Gastrocnemius medialis (tissue), 4 donors: ENCODE measurements at regions not wholly inside any gene's neighbourhood (a gene's known extent, or its start where the extent isn't known, plus 50 kb on each side); places are given as distances from the start of the nearest gene placed in this dataset.

Experiments
- ATAC-seq, 2 donors: fragments of 150-250 bp; one replicate each; pipeline ENCODE4 v1.9.1; 2016
- DNase-seq, 2 donors: peaks; one replicate each; pipeline ENCODE4 v3.0.0-alpha.2; 2019
- H3K27ac ChIP-seq, 4 donors: fragments of 200-600 bp; sonication (generic); 1 replicate in 1 of 4; 2 replicates in 3 of 4; pipeline ENCODE4 v1.5.1; 2016 to 2018; ENCODE audit warnings: mild to moderate bottlenecking in 2 of 4, moderate library complexity in 1 of 4
- H3K27me3 ChIP-seq, 3 donors: fragments of 200-600 bp; sonication (generic) in 2 of 3; 1 replicate in 1 of 3; 2 replicates in 2 of 3; pipeline versions ENCODE4 v1.5.1 to v1.6.0; 2016 to 2019; ENCODE audit warnings: mild to moderate bottlenecking in 1 of 3, moderate library complexity in 1 of 3
- H3K36me3 ChIP-seq, 2 donors: fragments of 200-600 bp; sonication (generic) in 1 of 2; one replicate each; pipeline ENCODE4 v1.5.1; 2017 to 2018
- H3K4me1 ChIP-seq, 2 donors: fragments of 200-600 bp; sonication (generic) in 1 of 2; one replicate each; pipeline ENCODE4 v1.5.1; 2016 to 2017; ENCODE audit warnings: mild to moderate bottlenecking in 2 of 2
- H3K4me3 ChIP-seq, 4 donors: fragments of 200-600 bp; sonication (generic) in 3 of 4; 1 replicate in 1 of 4; 2 replicates in 3 of 4; pipeline ENCODE4 v1.5.1; 2016 to 2019; ENCODE audit warnings: mild to moderate bottlenecking in 2 of 4
- H3K9me3 ChIP-seq, 3 donors: fragments of 200-600 bp; sonication (generic) in 2 of 3; 1 replicate in 1 of 3; 2 replicates in 2 of 3; pipeline ENCODE4 v1.5.1; 2016 to 2019
- POLR2A ChIP-seq, 2 donors: fragments of 450-650 bp; IDR thresholded peaks; one replicate each; pipeline ENCODE4 v1.6.1; 2017; ENCODE audit warnings: antibody characterized with exemption in 2 of 2, mild to moderate bottlenecking in 2 of 2, moderate library complexity in 2 of 2
- in situ Hi-C, 4 donors: fragments of 200-750 bp; cut with MboI; loops; one replicate each; pipeline versions ENCODE4 v1.15.0 to v1.8.0; 2017; ENCODE audit warnings: low sequenced_read_pairs in 4 of 4
- intact Hi-C: fragments of 100-400 bp; cut with DNase I; formaldehyde crosslinking; loops from one replicate; pipeline ENCODE4 v1.15.1; 2023; ENCODE audit warnings: low total_unique reads
- TF ChIP-seq, protein P1 (sequence below), 5 experiments: fragments of 450-650 bp in 3 of 5; fragments of 200-600 bp in 2 of 5; sonication (generic) in 2 of 5; IDR thresholded peaks in 4 of 5; conservative IDR thresholded peaks in 1 of 5; 1 replicate in 4 of 5; 2 replicates in 1 of 5; pipeline ENCODE4 v1.5.1; 2016 to 2019; ENCODE audit warnings: antibody characterized with exemption in 5 of 5, mild to moderate bottlenecking in 3 of 5, moderate library complexity in 3 of 5

DNA sequence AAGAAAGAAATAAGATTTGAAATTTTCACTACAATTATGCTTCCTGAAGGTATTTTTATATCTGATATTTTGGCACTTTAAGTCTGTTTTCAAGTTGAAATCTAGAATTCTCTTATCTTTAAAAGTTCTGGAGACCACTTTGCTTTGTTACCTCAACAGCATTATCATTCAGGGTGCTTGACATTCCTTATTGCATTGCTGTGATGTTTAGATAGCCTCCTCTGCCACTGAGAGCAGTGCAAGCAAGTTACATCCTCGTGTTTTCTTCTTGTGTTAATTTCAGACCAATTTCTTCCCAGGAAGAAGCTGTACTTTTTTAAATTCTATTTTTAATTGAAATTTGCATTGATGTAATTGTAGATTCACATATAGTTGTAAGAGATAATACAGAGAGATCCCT is 333.9 kb upstream of the KIRREL3 start:
- H3K27me3 ChIP-seq, result no peaks in the 10 kb centered on the region
- no peaks in the 10 kb centered on the region for H3K9me3 ChIP-seq
- no peak for ATAC-seq
- no peaks in the 10 kb centered on the region for H3K4me1 ChIP-seq
- no peak overlapping the region for H3K27ac ChIP-seq
- intact Hi-C loops, result no loop called here
- no peak for TF ChIP-seq POLR2A (IDR thresholded peaks at IDR 0.05)
- TF ChIP-seq, protein P1, sequence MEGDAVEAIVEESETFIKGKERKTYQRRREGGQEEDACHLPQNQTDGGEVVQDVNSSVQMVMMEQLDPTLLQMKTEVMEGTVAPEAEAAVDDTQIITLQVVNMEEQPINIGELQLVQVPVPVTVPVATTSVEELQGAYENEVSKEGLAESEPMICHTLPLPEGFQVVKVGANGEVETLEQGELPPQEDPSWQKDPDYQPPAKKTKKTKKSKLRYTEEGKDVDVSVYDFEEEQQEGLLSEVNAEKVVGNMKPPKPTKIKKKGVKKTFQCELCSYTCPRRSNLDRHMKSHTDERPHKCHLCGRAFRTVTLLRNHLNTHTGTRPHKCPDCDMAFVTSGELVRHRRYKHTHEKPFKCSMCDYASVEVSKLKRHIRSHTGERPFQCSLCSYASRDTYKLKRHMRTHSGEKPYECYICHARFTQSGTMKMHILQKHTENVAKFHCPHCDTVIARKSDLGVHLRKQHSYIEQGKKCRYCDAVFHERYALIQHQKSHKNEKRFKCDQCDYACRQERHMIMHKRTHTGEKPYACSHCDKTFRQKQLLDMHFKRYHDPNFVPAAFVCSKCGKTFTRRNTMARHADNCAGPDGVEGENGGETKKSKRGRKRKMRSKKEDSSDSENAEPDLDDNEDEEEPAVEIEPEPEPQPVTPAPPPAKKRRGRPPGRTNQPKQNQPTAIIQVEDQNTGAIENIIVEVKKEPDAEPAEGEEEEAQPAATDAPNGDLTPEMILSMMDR (IDR thresholded peaks at IDR 0.05 in 4 of 5, conservative IDR thresholded peaks at IDR 0.05 in 1 of 5), result no peak
- DNase-seq, result no peak
- no peak overlapping the region for H3K4me3 ChIP-seq
- no peaks in the 10 kb centered on the region for H3K36me3 ChIP-seq
- in situ Hi-C loops, result loop anchor here in 2 of 4 donors (25.0 kb wide), 1 partner anchor 897 kb away; no protein-coding TSS in a partner anchor

DNA sequence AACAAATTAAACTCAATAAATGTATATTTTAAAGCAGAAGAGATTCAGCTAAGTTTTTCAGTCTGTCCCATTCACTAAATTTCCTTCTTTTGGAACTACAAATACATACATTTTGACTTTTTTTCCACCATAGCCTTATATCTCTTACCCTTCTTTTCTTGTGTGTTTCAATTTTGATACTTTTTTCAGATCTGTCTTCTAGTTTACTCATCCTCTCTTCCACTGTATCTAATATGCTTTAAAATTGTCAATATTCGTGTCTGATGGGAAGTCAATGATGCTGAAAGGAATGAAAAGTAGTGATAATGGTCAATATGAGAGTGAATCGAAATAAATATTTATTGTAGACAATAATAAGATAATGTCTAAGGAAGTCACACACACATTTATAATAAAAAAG is 332.3 kb upstream of the KIRREL3 start:
- TF ChIP-seq POLR2A (IDR thresholded peaks at IDR 0.05), result no peak
- TF ChIP-seq, protein P1 (IDR thresholded peaks at IDR 0.05 in 4 of 5, conservative IDR thresholded peaks at IDR 0.05 in 1 of 5), result no peak
- ATAC-seq, result no peak
- intact Hi-C loops, result no loop called here
- no peaks in the 10 kb centered on the region for H3K27me3 ChIP-seq
- in situ Hi-C loops, result loop anchor here in 2 of 4 donors (25.0 kb wide), 1 partner anchor 896 kb away; no protein-coding TSS in a partner anchor
- H3K9me3 ChIP-seq, result no peaks in the 10 kb centered on the region
- no peaks in the 10 kb centered on the region for H3K36me3 ChIP-seq
- no peak overlapping the region for H3K4me3 ChIP-seq
- H3K27ac ChIP-seq, result no peak overlapping the region
- no peak for DNase-seq
- no peaks in the 10 kb centered on the region for H3K4me1 ChIP-seq

DNA sequence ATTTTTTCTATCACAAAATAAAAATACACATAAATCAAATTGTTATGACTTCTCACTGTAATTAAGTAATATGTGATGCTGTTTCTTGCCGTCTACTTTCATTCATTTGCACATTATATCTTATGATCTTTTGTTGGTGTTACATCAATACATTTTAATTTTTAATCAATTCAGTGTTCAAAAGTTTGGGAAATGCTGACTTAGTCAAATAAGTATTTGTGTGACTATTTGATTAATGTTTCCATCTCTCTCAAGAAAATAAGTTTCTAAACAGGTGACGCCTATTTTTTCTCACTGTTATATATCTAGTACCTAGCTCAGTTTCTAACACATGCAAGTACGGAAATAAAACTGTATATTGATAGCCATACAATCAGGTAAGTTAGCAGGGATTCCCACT is 329.5 kb upstream of the KIRREL3 start:
- no peak for TF ChIP-seq POLR2A (IDR thresholded peaks at IDR 0.05)
- TF ChIP-seq, protein P1 (IDR thresholded peaks at IDR 0.05 in 4 of 5, conservative IDR thresholded peaks at IDR 0.05 in 1 of 5), result no peak
- DNase-seq (no peak), ATAC-seq (no peak)
- no peaks in the 10 kb centered on the region for H3K9me3 ChIP-seq
- H3K4me3 ChIP-seq, result no peak overlapping the region
- H3K27ac ChIP-seq, result no peak overlapping the region
- in situ Hi-C loops, result loop anchor here in 2 of 4 donors (25.0 kb wide), 1 partner anchor 893 kb away; no protein-coding TSS in a partner anchor
- H3K36me3 ChIP-seq, result no peaks in the 10 kb centered on the region
- no peaks in the 10 kb centered on the region for H3K4me1 ChIP-seq
- intact Hi-C loops, result no loop called here
- no peaks in the 10 kb centered on the region for H3K27me3 ChIP-seq

DNA sequence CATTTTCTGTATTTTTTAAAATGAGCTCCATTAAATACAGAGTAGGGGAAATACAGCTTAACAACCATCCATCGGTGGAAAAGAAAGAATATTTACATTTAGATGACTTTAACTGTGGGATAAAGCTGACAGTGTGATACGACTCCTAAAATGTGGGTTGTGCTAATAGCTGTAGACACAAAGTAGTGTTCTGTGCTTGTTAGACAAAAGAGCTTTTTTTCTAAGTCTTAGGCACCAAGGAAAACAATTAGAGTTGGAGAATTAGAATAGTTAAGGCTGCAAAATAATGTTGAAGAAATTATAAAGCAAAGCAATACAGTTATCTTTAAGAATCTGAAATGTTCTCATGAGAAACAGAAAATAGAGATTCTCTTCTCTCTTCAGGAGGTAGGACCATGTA is 307.7 kb upstream of the KIRREL3 start:
- in situ Hi-C loops, result no loop called here
- no peaks in the 10 kb centered on the region for H3K4me1 ChIP-seq
- H3K4me3 ChIP-seq, result no peak overlapping the region
- H3K36me3 ChIP-seq, result no peaks in the 10 kb centered on the region
- H3K9me3 ChIP-seq, result no peaks in the 10 kb centered on the region
- intact Hi-C loops, result no loop called here
- no peak for ATAC-seq
- H3K27me3 ChIP-seq, result no peaks in the 10 kb centered on the region
- TF ChIP-seq, protein P1 (IDR thresholded peaks at IDR 0.05 in 4 of 5, conservative IDR thresholded peaks at IDR 0.05 in 1 of 5), result no peak
- no peak for TF ChIP-seq POLR2A (IDR thresholded peaks at IDR 0.05)
- H3K27ac ChIP-seq, result no peak overlapping the region
- DNase-seq, result no peak

DNA sequence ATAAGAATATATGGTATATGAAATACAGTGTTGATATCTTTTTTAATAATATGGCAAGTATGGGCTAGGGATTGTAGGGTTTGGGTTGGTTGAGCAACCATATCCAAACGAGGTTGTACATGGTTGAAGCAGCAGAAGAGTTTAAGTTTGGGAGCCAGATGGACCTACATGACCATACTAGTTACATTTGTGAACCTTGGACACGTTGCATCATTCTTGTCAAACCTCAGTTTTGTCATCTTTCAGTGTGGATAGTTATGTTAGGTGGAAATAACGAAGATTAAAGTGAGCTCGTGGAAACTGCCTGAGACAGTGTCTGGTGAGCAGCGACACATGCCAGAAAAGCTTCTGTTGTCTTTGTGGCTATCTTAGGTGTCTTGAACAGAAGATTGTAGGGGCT is 307.1 kb upstream of the KIRREL3 start:
- Histone ChIP-seq H3K9me3 (no peaks in the 10 kb centered on the region), H3K27me3 (no peaks in the 10 kb centered on the region), H3K27ac (no peak overlapping the region), H3K36me3 (no peaks in the 10 kb centered on the region), H3K4me3 (no peak overlapping the region), H3K4me1 (no peaks in the 10 kb centered on the region)
- no peak for DNase-seq
- TF ChIP-seq, protein P1 (IDR thresholded peaks at IDR 0.05 in 4 of 5, conservative IDR thresholded peaks at IDR 0.05 in 1 of 5), result no peak
- no peak for TF ChIP-seq POLR2A (IDR thresholded peaks at IDR 0.05)
- in situ Hi-C loops, result no loop called here
- no peak for ATAC-seq
- intact Hi-C loops, result no loop called here
